ENCODE measurements at regions not wholly inside any gene's neighbourhood (a gene's known extent, or its start where the extent isn't known, plus 50 kb on each side); places are given as distances from the start of the nearest gene placed in this dataset.

- TF ChIP-seq EZH2phosphoT487 (IDR thresholded peaks at IDR 0.05; ENCODE audit: borderline replicate concordance, low read depth, low read length) (no peak), CTCF (conservative IDR thresholded peaks at IDR 0.05; ENCODE audit: low read length) (no peak)
These were observed 352.3 kb upstream of the FMN2 start for GRCh38 chr1:239739375-239739774.

Measured in OCI-LY7 (cell line).